ENCODE measurements at regions not wholly inside any gene's neighbourhood (a gene's known extent, or its start where the extent isn't known, plus 50 kb on each side); places are given as distances from the start of the nearest gene placed in this dataset.
"Not testable (repeated sequence)": the region's sequence is repeated elsewhere in the genome, so short reads cannot be mapped to it uniquely, and the experiment has no call there.

DNA sequence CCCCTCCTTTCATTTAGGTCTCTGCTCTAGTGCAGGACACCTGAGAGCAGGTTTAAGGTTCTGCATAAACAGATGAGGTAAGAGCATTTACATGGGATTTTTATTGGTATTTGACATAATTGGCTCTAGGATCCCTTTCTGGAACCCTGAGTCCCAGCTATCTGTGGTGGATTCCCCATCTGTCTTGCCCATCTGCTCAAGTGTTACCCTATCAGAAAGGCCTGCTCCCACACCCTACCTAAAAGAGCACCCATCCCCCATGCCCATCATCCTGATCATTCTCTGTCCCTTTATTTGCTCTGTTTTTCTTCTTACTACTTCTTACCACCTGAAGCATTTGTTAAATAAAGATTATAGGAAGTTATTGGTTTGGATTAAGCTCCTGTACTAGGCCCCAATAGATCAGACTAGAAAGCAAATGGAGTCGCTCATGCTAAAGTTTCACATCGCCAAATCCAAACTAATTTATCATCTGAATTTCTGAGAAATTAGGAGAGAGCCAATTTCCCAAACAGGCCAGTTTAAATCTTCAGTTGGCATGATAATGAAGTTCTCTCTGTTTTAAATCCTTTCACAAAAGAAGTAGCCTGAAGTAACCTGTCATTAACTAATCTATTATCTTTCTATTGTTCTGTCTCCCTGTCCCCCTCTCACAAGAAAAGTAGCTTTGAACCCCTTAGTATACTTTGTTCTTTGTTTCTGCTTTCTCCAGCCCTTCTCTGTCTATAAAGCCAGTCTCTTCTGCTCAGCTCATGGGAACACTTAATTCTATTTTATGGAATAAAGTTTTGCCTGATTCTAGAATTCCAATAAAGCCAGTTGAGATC is 178.6 kb downstream of the ZNF674 start:
- no peak for DNase-seq

DNA sequence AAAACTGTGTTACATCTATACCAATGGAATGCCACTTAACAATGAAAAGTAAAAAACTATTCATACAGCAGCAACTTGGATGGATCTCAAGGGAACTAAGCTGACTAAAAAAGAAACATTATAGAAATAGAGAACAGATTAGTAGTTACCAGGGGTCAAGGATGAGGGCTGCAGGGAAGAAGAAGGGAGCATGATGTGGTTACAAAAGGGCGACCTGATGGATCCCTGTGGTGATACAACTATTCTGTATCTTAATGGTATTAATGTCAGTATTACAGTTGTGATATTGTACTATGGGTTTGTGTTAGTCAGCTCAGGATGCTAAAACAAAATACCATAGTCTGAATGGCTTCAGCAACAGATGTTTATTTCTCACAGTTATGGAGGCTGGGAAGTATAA is 190.7 kb downstream of the ZNF674 start:
- no peak for DNase-seq

DNA sequence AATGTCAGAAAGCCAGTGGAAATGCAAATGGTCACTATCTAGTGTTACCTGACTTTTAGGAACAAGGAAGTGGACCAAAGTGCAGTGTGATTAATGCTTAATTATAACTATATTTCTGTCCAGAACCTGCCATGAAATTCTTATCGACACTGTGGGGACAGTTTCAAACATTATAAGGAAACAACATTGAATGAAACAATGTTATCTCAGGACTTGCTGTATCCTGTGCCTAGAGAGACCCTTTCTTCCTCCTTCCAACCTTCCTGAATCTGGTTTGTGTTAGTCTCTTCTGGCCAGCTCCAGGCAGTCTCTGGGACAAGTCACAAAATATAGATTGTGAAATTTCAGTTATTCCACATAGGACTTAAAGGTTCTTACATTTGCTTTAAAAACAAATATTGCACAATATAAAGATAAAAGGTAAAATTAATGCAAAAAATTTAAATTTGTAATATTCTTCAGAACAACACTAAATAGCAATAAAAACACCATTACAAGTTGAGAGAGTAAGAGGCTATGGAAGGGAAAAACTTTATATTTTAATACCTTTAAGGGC is 203.4 kb downstream of the ZNF674 start:
- no peak for DNase-seq

DNA sequence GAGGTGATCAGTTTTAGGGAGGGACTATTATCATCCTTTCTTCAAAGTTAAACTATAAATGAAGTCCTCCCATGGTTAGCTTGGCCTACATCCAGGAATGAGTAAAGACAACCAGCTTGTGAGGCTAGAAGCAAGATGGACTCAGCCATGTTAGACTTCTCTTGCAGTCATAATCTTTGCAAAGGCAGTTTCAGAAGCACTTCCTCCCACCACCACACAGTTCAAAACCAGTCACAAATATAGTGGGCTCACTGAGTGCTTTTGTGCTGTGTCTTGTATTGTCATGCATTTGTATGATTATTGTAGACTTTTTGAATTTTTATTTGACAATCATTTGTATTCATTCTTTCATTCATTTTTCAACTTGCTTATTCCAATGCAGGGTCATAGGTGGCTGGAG is 204.5 kb downstream of the ZNF674 start:
- no peak for DNase-seq

DNA sequence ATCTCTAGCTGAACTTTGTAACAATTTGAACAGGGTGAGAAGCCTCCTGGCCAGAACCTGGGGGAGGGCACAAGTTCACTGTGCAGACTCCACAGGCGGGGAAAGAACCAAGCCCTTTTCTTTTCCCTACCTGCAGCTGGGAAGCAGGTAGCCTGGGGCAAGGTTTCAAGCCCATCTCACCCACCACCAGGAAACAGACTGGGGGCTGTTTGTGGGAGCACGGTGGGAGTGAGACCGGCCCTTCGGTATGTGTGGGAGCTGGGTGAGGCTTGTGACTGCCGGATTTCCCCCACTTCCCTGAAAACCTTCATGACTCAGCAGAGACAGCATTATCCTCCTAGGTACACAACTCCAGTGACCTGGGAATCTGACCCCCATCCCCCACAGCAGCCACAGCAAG is 211.7 kb downstream of the ZNF674 start:
- no peak for DNase-seq

DNA sequence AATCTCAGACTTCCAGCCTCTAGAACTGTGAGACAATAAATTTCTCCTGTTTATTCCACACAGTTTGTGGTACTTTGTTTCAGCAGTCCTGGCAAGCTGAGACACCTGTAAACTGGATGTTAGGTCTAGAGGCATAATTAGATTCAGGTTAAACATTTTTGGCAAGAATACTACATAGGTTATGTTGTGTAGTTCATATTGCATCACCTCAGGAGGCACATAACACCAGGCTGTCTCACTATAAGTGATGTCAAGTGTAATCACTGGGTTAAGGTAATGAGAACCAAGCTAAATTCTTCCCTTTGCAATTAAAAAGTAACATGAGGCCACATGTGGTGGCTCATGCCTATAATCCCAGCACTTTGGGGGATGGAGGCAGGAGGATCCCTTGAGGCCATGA is 214.2 kb downstream of the ZNF674 start:
- no peak for DNase-seq

DNA sequence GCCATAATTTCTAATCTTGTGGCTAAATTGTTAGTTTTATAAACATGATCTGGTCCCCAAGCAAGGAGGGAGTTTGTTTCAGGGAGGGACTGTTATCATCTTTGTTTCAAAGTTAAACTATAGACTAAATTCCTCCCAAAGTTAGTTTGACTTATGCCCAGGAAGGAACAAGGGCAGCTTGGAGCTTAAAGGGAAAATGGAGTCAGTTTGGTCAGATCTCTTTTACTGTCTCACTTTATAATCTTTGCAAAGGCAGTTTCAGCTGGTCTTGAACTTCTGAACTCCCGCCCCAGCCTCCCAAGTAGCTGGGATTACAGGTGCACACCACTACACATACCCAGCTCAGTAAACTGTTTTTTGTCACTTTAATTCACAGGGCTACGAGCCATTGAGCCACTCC is 214.7 kb downstream of the ZNF674 start:
- DNase-seq = no peak

DNA sequence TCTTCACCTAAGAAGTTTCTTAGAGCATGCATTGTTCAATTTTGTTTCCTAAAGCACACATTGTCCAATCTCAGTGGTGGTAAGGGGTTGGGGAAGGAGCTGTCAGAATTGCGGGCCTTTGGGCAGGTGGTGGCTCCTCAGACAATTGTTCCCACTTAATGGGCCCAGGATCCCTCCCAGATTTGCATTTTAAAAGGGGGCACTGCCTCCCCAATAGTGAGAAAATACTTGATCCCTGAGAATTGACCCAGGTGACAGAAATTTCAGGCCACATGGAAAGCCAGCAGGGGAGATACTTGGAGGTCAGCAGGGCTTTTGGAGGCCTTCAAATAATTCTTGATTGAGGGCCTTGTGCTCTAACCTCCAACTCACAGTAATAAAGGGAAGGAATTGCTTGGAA is 217.1 kb downstream of the ZNF674 start:
- no peak for DNase-seq

DNA sequence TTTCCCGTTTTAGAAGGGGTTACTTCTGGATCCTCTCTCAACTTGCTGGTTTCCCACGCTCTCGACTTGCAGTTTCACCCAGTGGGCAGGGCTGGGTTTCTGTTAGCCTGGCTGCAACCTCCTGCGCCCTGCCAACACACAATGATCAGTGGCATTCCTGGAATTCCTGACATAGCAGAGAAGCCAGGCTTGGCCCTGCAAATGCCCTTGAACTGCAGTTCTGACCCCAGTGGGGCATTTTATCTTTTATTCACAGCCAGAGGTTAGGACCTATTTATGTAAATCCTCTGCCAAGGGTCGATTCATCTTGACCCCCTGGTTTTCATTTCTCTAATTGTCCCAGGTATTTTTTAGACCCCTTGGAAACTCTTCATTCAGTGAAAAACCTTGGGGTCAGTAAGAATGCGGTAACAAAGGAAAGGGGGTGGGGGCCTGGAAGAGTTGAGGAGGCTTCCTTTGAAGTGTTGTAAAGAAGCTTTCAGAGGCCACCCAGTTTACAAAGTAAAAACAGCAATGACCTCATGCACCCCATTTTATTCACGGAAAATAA is 217.6 kb downstream of the ZNF674 start:
- no peak for DNase-seq

DNA sequence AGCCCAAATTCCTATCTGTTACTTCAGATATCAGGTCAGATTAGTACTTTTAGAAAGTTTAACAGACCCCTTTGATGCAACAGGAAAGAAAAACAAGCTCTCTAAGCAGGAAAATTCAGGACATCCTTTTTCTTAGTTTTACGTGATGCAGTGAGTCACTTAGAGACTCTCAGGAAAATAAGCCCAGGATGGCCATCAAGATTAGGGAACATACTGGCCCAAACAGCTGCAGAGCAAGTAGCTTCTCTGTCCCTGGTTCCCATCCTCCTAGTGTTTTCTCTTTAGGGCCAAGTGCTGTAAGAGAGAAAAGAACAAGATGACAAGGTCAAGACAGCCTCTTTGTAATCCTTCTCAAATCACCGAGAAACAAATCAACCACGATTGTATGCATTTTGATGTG is 219.1 kb downstream of the ZNF674 start:
- no peak for DNase-seq

DNA sequence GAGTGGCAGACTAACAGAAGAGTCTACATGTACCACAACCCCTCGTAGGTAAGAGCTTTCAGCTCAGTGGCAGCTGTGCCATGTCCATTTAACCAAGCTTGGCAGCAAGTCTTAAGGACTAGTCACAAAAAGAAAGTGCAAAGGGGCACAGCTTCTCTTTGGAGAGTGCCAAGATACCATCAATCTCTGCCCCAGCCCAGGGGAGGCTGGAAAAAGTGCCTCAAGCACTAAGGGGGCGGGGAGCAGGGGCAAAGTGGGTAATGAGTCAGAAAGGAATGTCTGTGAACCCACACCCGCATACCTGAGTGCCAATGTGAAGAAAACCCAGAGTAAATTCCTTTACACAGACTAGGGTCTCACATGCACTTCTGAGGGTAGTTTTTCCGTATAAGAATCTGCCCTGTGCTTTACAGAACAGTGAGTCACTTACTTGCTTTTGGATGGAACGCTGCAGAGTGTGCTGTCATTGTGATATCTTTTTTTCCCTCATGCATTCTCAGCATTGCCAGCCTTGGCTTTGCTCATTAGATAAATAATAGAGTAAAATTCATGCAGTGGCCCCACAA is 219.8 kb downstream of the ZNF674 start:
- DNase-seq = no peak

DNA sequence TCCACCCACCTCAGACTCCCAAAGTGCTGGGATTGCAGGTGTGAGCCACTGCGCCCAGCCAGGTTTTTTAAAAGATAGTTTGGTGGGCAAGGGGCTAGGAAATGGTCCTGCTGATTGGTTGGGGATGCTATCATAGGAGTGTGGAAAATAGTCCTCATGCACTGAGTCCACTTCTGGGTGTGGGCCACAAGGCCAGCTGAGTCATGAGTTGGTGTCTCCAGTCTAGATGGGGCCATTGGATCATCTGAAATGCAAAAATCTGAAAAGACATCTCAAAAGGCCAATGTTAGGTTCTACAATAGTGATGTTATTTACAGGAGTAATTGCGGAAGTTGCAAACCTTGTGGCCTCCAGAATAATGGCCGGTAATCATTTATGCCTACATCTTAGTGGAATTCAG is 221.1 kb downstream of the ZNF674 start:
- no peak for DNase-seq

DNA sequence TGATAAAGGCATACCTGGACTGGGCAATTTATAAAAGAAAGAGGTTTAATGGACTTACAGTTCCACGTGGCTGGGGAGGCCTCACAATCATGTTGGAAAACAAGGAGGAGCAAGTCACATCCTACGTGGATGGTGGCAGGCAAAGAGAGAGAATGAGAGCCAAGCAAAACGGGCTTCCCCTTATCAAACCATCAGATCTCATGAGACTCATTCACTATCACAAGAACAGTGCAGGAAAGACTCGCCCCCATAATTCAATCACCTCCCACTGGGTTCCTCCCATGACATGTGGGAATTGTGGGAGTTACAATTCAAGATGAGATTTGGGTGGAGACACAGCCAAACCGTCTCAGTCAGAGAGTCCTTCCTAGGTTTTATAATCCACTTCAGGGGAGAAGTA is 222.3 kb downstream of the ZNF674 start:
- DNase-seq = not testable (repeated sequence)

DNA sequence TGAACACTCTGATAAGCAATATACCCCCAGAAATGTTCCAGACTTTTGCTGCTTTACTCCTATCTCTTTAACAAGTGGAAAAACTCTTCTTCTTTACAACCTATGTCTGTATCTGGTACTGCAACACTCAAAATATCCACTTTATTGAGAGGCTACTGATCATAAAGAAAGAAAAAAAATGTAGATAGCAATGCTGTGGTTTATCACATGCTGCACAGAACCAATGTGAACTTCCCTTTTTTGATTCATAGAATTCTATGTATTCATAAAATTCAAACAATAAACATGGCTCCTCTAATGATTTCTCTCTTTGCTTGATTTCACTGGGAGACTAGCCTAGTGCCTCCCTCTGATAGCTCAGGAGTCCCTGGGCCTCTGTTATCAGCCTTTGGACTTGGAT is 223.5 kb downstream of the ZNF674 start:
- no peak for DNase-seq

DNA sequence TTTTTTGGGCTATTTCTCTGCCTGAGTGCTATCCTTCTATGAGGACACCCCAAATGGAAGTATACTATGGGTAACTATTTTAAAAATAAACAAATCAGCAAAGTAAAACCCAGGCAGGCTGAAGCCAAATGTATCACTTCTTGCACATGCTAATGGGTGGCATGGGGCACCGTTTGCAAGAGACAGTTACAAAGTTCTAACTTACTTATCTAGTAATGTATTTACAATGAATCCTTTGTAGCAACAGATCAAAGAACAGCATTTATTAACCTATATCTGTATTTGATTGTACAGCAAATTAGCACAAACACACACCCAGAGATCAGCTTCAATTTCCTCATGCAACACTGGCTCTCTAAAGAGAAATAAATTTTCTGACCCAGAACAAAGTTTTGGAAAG is 225.5 kb downstream of the ZNF674 start:
- DNase-seq = no peak

DNA sequence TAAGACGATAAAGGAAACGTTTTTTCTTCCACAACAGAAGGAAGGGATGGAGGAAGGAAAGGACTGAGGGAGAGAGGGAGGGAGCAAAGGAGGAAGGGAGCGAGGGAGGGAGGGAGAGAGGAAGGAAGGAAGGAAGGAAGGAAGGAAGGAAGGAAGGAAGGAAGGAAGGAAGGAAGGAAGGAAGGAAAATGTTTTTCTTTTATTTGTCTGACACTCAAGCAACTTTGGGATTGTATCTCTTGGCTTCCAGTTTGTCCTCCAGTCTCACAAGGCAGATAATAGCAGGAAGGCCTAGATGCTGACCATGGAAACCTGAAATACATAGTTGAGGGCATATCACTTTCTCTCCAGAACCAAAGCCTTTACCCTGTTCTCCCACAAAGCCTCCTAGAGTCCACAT is 226.7 kb downstream of the ZNF674 start:
- no peak for DNase-seq

DNA sequence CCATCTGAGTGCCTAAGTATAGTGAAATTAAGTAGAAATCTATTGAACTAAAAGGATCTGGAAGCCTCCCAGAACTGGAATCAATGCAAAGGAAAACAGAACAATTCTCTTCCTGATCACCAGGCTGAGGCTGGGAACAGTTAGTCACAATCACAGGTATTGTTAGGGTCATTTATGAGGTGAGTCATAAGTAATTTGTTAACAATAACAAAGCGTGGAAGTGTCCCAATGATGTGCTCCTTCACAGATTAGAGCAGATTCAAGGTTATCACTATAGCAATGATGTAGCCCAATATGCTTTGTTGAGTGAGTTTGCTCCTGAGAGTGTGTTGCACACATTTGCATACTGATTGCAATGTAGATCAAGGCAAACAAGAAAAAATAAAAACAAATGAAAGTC is 228.1 kb downstream of the ZNF674 start:
- no peak for DNase-seq

DNA sequence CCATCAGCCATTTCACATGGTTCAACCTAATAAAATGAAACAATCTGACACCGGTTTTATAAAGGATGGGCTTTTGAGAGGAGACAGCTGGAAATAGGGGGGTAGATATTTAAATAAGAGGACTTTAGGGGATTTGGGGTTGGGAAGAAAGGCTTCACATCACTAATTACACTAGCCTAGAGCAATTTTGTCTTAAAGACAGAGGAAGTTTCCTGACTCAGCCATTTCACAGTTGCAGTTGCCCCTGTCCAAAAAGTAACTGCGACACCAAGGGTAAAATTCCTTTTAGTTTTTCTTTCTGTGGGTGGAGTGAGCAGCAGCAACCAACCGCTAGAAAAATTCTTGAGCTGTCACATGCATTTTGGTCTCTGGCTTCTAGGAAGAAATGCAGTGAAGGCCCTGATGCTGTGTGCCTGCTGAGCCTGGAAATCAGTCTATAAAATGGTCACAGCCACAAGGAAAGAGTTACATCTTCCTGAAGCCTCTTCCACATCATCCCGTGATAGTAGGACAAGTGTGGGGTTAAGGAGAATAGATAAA is 233.6 kb downstream of the ZNF674 start:
- no peak for DNase-seq

DNA sequence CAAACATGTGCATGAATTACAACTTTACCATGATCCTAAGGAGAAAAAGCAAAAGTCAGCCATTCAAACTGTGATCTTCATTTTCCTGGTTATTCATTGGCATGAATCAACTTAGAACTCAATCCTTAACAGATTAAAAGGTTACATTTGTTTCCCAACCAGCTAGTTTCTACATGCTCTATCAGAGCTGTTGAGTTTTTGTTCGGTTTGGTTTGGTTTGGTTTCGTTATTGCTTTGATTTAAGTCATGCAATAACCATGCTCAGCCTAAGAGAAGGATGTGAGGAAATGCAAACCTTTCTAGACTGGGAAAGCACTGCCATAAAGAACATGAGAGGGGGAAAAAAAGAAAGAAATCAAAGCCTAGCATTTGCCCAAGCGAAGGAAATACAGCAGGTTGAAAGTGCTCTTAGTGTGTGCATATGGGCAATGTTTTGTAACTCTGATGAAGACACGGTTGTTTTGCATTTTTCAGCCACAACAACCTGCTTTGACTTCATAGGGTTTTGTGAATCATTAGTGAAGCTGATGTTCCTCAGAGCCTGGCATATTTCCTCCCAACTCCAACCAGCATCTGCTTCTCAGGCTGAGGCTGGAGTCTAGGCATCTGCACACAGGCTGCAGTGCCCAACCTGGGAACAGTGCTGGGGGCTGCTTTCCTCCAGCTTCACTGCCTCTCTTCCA is 234.3 kb downstream of the ZNF674 start:
- DNase-seq = no peak

DNA sequence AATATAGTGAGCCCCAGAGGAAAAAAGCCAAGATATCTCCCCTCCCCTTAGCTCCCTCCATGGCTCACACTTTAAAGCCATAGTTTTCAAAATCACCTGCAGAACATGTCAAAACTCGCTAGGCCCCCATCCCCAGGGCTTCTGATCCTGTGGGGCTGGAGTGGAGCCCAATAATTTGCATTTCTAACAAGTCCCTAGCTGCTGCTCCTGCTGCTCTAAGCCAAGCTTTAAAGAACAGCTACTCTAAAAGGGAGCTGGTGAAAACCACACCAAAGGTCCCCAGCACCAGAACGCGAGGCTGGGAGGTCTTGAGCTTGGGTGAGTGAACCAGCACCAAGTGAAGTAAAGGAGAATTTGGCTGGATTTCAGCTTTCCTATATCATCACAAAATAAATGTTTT is 237.1 kb downstream of the ZNF674 start:
- DNase-seq = no peak

DNA sequence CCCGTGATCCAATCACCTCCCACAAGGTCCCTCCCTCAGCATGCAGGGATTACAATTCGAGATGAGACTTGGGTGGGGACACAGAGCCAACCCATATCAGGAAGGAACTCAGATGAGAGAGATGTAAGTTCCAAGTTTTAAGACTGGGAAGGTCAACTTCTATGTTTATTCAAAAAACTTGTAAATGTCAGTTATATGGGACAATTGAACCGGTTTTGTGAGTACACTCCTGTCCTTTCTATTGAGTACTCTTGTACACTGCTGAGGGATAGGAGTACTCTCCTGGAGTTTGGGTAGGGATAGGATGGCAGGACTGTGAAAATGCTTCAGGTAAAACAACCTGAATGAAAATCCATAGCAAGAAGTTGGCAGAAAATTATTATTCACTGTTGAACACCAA is 239.1 kb downstream of the ZNF674 start:
- no peak for DNase-seq

DNA sequence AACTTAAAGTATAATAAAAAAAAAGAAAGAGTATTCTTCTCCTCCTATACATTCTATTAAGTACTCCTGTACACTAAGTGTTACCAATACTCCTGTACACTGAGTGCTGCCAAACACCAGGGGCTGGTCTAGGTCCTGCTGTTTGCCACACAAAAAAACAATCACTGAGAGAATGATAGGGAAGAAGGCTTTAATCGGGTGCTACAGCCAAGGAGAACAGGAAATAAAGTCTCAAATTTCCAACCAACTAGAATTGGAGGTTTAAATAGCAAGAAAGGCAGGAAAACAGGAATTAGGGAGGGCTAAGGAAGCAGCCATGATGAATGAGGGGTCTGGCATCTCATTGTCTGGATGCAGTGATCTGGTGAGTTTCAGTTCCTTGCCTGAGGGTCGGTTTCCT is 239.8 kb downstream of the ZNF674 start:
- no peak for DNase-seq

DNA sequence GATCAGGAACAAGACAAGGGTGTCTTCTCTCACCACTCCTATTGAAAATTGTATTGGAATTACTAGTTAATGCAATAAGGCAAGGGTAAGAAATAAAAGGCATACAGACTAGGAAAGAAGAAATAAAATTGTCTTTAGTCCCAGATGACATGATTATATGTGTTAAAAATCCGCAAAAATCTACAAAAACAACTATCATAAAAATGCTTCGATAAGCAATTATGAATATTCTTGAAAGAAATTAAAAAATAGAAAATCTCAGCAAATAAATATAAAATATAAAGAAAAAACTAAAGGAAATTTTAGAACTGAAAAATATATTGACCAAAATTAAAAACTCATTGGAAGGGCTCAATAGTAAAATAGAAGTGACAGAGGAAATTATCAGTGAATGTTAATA is 243.3 kb downstream of the ZNF674 start:
- no peak for DNase-seq

DNA sequence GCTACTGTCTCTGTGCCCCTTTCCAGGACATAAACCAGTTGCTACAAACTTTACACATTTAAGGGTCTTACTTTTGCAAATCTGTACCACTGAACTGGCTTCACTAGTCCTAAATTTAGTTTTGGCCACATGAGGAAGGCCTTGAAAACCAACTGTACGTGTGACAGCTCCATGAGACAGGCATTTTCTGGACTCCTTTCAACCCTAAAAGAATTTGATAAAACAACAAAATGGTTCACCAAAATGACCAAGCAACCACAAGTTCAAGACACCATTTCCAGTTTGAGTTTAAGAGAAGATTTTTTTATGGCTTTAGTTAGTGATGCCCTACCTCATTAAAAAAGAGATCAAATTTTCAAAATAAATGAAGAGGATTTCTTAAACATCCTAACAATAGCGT is 246.4 kb downstream of the ZNF674 start:
- DNase-seq = no peak
